ENCODE measurements at regions not wholly inside any gene's neighbourhood (a gene's known extent, or its start where the extent isn't known, plus 50 kb on each side); places are given as distances from the start of the nearest gene placed in this dataset.
"Not testable (repeated sequence)": the region's sequence is repeated elsewhere in the genome, so short reads cannot be mapped to it uniquely, and the experiment has no call there.

GRCh38 chr2:84300696-84301029 lies 158.4 kb downstream of the SUCLG1 start:
- FAIRE-seq (no peak), DNase-seq (no peak)
- intact Hi-C loops (cut with DNase I), result no loop called here
- Histone ChIP-seq H3K27me3 (ENCODE audit: control insufficient read depth, insufficient read depth, low read length) (no peaks in the 10 kb centered on the region), H3K4me3 (ENCODE audit: low read length in 3 of 3) (no peak overlapping the region), H3K9me3 (ENCODE audit: control insufficient read depth in 2 of 3, insufficient read depth in 1 of 3, low read length in 3 of 3) (no peaks in the 10 kb centered on the region), H3K4me1 (ENCODE audit: control insufficient read depth in 2 of 3, insufficient read depth in 2 of 3, low read depth in 1 of 3, low read length in 3 of 3) (no peaks in the 10 kb centered on the region), H3K36me3 (ENCODE audit: control insufficient read depth in 2 of 3, insufficient read depth in 3 of 3, low read length in 3 of 3) (no peaks in the 10 kb centered on the region), H3K27ac (ENCODE audit: low read depth in 2 of 2, low read length in 2 of 2) (no peak overlapping the region), H3K9ac (ENCODE audit: low read length in 3 of 3) (no peak overlapping the region)
- TF ChIP-seq CTCF (IDR thresholded peaks at IDR 0.05; ENCODE audit: borderline replicate concordance, extremely low read depth, insufficient read depth), result no peak

GRCh38 chr2:84300001-84300695 lies 158.9 kb downstream of the SUCLG1 start:
- H3K9me3 ChIP-seq (ENCODE audit: control insufficient read depth in 2 of 3, insufficient read depth in 1 of 3, low read length in 3 of 3); intact Hi-C loops (cut with DNase I); H3K4me1 ChIP-seq (ENCODE audit: control insufficient read depth in 2 of 3, insufficient read depth in 2 of 3, low read depth in 1 of 3, low read length in 3 of 3); H3K4me3 ChIP-seq (ENCODE audit: low read length in 3 of 3); H3K36me3 ChIP-seq (ENCODE audit: control insufficient read depth in 2 of 3, insufficient read depth in 3 of 3, low read length in 3 of 3); H3K27ac ChIP-seq (ENCODE audit: low read depth in 2 of 2, low read length in 2 of 2); H3K27me3 ChIP-seq (ENCODE audit: control insufficient read depth, insufficient read depth, low read length); FAIRE-seq; H3K9ac ChIP-seq (ENCODE audit: low read length in 3 of 3); DNase-seq: not testable (repeated sequence)

- no peaks in the 10 kb centered on the region for H3K36me3 ChIP-seq (ENCODE audit: control insufficient read depth in 2 of 3, insufficient read depth in 3 of 3, low read length in 3 of 3)
- no peaks in the 10 kb centered on the region for H3K4me1 ChIP-seq (ENCODE audit: control insufficient read depth in 2 of 3, insufficient read depth in 2 of 3, low read depth in 1 of 3, low read length in 3 of 3)
- TF ChIP-seq CTCF (IDR thresholded peaks at IDR 0.05; ENCODE audit: borderline replicate concordance, extremely low read depth, insufficient read depth), result no peak
- no peak overlapping the region for H3K27ac ChIP-seq (ENCODE audit: low read depth in 2 of 2, low read length in 2 of 2)
- DNase-seq (no peak), FAIRE-seq (no peak)
- intact Hi-C loops (cut with DNase I), result no loop called here
- no peaks in the 10 kb centered on the region for H3K27me3 ChIP-seq (ENCODE audit: control insufficient read depth, insufficient read depth, low read length)
- H3K9me3 ChIP-seq (ENCODE audit: control insufficient read depth in 2 of 3, insufficient read depth in 1 of 3, low read length in 3 of 3), result no peaks in the 10 kb centered on the region
- no peak overlapping the region for H3K9ac ChIP-seq (ENCODE audit: low read length in 3 of 3)
- no peak overlapping the region for H3K4me3 ChIP-seq (ENCODE audit: low read length in 3 of 3)
Observed at GRCh38 chr2:84299211-84299775, 159.8 kb downstream of the SUCLG1 start.

GRCh38 chr2:84297155-84297554 lies 161.9 kb downstream of the SUCLG1 start:
- no peaks in the 10 kb centered on the region for H3K9me3 ChIP-seq (ENCODE audit: control insufficient read depth in 2 of 3, insufficient read depth in 1 of 3, low read length in 3 of 3)
- intact Hi-C loops (cut with DNase I), result no loop called here
- no peak for TF ChIP-seq CTCF (IDR thresholded peaks at IDR 0.05; ENCODE audit: borderline replicate concordance, extremely low read depth, insufficient read depth)
- no peak overlapping the region for H3K27ac ChIP-seq (ENCODE audit: low read depth in 2 of 2, low read length in 2 of 2)
- H3K4me3 ChIP-seq (ENCODE audit: low read length in 3 of 3), result no peak overlapping the region
- FAIRE-seq, result no peak
- no peaks in the 10 kb centered on the region for H3K4me1 ChIP-seq (ENCODE audit: control insufficient read depth in 2 of 3, insufficient read depth in 2 of 3, low read depth in 1 of 3, low read length in 3 of 3)
- H3K9ac ChIP-seq (ENCODE audit: low read length in 3 of 3), result no peak overlapping the region
- DNase-seq, result peak in 4 of 5 donors; percentile 18 to 69 (median 42)
- H3K36me3 ChIP-seq (ENCODE audit: control insufficient read depth in 2 of 3, insufficient read depth in 3 of 3, low read length in 3 of 3), result no peaks in the 10 kb centered on the region
- no peaks in the 10 kb centered on the region for H3K27me3 ChIP-seq (ENCODE audit: control insufficient read depth, insufficient read depth, low read length)
